ENCODE measurements at regions not wholly inside any gene's neighbourhood (a gene's known extent, or its start where the extent isn't known, plus 50 kb on each side); places are given as distances from the start of the nearest gene placed in this dataset.

DNA sequence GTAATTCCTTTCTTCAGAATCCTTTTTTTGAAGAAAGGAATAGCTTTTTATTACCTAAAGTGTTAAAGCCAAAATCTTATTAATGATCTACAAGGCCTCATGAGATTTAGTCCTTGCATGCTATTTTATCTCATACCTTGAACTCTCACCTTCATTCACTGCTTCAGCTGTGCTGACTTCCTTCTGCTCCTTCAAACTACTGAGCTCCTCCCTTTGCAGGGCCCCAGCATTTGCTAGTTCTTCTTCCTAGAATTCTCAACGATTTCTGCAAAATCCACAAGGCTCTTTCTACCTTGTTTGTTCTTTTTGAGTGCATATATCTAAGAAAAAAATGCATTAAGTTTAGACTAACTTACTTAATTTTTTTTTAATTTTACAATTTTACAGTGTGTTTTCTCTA, 619.5 kb downstream of the EPHA5 start:
- TF ChIP-seq, protein P1, sequence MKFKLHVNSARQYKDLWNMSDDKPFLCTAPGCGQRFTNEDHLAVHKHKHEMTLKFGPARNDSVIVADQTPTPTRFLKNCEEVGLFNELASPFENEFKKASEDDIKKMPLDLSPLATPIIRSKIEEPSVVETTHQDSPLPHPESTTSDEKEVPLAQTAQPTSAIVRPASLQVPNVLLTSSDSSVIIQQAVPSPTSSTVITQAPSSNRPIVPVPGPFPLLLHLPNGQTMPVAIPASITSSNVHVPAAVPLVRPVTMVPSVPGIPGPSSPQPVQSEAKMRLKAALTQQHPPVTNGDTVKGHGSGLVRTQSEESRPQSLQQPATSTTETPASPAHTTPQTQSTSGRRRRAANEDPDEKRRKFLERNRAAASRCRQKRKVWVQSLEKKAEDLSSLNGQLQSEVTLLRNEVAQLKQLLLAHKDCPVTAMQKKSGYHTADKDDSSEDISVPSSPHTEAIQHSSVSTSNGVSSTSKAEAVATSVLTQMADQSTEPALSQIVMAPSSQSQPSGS (CRISPR knock-in tag; IDR thresholded peaks at IDR 0.05; ENCODE audit: borderline replicate concordance, low read depth), result no peak
- TF ChIP-seq, protein P2, sequence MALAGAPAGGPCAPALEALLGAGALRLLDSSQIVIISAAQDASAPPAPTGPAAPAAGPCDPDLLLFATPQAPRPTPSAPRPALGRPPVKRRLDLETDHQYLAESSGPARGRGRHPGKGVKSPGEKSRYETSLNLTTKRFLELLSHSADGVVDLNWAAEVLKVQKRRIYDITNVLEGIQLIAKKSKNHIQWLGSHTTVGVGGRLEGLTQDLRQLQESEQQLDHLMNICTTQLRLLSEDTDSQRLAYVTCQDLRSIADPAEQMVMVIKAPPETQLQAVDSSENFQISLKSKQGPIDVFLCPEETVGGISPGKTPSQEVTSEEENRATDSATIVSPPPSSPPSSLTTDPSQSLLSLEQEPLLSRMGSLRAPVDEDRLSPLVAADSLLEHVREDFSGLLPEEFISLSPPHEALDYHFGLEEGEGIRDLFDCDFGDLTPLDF (CRISPR knock-in tag; IDR thresholded peaks at IDR 0.05), result no peak
- TF ChIP-seq, protein P3, sequence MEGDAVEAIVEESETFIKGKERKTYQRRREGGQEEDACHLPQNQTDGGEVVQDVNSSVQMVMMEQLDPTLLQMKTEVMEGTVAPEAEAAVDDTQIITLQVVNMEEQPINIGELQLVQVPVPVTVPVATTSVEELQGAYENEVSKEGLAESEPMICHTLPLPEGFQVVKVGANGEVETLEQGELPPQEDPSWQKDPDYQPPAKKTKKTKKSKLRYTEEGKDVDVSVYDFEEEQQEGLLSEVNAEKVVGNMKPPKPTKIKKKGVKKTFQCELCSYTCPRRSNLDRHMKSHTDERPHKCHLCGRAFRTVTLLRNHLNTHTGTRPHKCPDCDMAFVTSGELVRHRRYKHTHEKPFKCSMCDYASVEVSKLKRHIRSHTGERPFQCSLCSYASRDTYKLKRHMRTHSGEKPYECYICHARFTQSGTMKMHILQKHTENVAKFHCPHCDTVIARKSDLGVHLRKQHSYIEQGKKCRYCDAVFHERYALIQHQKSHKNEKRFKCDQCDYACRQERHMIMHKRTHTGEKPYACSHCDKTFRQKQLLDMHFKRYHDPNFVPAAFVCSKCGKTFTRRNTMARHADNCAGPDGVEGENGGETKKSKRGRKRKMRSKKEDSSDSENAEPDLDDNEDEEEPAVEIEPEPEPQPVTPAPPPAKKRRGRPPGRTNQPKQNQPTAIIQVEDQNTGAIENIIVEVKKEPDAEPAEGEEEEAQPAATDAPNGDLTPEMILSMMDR (IDR thresholded peaks at IDR 0.05), result no peak
- TF ChIP-seq ETV6 (CRISPR knock-in tag; IDR thresholded peaks at IDR 0.05) (no peak), RELA (CRISPR knock-in tag; IDR thresholded peaks at IDR 0.05; ENCODE audit: borderline replicate concordance) (no peak), ZNF423 (CRISPR knock-in tag; IDR thresholded peaks at IDR 0.05) (no peak), SP1 (CRISPR knock-in tag; conservative IDR thresholded peaks at IDR 0.05) (no peak), FOXK1 (CRISPR knock-in tag; IDR thresholded peaks at IDR 0.05) (no peak)
- TF ChIP-seq, protein P4, sequence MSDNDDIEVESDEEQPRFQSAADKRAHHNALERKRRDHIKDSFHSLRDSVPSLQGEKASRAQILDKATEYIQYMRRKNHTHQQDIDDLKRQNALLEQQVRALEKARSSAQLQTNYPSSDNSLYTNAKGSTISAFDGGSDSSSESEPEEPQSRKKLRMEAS (CRISPR knock-in tag; IDR thresholded peaks at IDR 0.05), result no peak
- TF ChIP-seq, protein P5, sequence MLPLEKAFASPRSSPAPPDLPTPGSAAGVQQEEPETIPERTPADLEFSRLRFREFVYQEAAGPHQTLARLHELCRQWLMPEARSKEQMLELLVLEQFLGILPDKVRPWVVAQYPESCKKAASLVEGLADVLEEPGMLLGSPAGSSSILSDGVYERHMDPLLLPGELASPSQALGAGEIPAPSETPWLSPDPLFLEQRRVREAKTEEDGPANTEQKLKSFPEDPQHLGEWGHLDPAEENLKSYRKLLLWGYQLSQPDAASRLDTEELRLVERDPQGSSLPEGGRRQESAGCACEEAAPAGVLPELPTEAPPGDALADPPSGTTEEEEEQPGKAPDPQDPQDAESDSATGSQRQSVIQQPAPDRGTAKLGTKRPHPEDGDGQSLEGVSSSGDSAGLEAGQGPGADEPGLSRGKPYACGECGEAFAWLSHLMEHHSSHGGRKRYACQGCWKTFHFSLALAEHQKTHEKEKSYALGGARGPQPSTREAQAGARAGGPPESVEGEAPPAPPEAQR (CRISPR knock-in tag; IDR thresholded peaks at IDR 0.05), result no peak
- TF ChIP-seq, protein P6, sequence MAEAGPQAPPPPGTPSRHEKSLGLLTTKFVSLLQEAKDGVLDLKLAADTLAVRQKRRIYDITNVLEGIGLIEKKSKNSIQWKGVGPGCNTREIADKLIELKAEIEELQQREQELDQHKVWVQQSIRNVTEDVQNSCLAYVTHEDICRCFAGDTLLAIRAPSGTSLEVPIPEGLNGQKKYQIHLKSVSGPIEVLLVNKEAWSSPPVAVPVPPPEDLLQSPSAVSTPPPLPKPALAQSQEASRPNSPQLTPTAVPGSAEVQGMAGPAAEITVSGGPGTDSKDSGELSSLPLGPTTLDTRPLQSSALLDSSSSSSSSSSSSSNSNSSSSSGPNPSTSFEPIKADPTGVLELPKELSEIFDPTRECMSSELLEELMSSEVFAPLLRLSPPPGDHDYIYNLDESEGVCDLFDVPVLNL (CRISPR knock-in tag; IDR thresholded peaks at IDR 0.05; ENCODE audit: borderline replicate concordance, low read depth), result no peak
- TF ChIP-seq, protein P7, sequence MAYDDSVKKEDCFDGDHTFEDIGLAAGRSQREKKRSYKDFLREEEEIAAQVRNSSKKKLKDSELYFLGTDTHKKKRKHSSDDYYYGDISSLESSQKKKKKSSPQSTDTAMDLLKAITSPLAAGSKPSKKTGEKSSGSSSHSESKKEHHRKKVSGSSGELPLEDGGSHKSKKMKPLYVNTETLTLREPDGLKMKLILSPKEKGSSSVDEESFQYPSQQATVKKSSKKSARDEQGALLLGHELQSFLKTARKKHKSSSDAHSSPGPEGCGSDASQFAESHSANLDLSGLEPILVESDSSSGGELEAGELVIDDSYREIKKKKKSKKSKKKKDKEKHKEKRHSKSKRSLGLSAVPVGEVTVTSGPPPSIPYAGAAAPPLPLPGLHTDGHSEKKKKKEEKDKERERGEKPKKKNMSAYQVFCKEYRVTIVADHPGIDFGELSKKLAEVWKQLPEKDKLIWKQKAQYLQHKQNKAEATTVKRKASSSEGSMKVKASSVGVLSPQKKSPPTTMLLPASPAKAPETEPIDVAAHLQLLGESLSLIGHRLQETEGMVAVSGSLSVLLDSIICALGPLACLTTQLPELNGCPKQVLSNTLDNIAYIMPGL (CRISPR knock-in tag; IDR thresholded peaks at IDR 0.05), result no peak
- TF ChIP-seq, protein P8, sequence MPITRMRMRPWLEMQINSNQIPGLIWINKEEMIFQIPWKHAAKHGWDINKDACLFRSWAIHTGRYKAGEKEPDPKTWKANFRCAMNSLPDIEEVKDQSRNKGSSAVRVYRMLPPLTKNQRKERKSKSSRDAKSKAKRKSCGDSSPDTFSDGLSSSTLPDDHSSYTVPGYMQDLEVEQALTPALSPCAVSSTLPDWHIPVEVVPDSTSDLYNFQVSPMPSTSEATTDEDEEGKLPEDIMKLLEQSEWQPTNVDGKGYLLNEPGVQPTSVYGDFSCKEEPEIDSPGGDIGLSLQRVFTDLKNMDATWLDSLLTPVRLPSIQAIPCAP (CRISPR knock-in tag; IDR thresholded peaks at IDR 0.05), result no peak
- TF ChIP-seq, protein P9, sequence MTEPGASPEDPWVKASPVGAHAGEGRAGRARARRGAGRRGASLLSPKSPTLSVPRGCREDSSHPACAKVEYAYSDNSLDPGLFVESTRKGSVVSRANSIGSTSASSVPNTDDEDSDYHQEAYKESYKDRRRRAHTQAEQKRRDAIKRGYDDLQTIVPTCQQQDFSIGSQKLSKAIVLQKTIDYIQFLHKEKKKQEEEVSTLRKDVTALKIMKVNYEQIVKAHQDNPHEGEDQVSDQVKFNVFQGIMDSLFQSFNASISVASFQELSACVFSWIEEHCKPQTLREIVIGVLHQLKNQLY (CRISPR knock-in tag; IDR thresholded peaks at IDR 0.05), result no peak
